ENCODE measurements at regions not wholly inside any gene's neighbourhood (a gene's known extent, or its start where the extent isn't known, plus 50 kb on each side); places are given as distances from the start of the nearest gene placed in this dataset.

GRCh38 chr14:36465178-36465577 is 54.9 kb downstream of the NKX2-1 start:
- DNase-seq (ENCODE audit: low read depth in 2 of 2), result no peak

DNA sequence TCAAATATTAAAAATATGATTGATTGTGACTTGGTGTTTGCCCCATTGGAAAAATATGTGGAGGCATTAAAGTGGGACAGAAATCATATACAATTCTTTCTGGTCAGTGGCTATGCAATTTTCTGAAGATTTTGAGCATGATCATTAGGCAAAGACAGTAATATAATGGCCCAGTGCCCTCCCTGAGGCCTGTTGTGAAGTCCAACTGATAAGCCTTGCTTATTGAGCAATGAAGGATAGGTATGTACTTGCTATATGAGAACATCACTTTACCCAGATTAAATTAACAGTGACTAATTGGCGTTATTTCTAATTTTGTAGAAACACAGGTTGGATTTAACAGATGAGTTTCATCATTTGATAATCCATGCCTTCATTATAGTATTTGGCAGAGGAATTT is 57.1 kb downstream of the NKX2-1 start:
- no peak for DNase-seq (ENCODE audit: low read depth in 2 of 2)

DNA sequence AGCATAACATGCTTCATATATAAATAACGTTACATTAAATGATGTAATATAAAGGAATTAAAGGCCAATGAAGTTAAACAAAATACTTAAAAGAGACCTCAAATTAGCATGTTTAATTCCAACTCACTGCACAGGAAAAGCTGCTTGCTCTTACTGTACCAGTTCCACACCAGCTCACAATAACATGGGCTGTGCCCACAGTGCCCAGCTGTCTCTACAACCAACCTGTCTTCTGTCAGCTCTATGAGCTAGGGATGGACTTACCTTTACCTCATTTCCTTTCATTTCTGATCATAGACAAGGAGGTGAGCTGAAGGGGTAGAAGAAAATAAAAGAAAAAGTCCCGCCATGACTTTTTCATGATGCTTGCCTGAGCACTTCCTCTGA is 64.8 kb downstream of the NKX2-1 start:
- no peak for DNase-seq (ENCODE audit: low read depth in 2 of 2)

DNA sequence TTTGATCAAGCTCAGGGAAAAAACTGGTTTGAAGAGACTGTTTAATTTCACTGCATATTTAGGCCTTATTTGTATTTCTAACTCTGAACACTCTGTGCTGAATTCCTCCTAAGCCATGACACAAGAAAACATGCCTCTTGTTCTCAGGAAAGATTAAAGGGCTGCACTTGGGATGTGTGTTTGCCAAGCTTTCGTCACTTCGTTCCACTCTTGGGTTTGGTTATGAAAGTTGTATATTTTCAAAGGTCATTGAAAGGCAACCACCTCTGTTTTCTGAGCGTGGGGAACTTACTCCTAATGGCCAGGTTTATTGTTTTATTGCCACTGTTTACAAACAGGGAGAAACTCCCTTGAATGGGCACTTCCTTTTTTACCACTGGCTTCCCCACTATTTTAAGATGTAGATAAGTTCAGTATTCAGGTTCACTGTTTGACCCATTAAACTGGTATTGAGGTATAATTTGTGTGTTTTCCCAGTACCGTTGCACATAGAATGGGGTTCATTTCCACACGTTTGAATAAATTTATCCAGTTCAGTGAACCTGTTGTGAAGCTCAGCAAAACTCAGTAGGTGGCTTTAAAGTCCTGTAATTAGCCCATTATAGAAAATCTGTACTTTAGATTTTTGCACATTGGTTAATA is 65.3 kb downstream of the NKX2-1 start:
- DNase-seq (ENCODE audit: low read depth in 2 of 2), result no peak

GRCh38 chr14:36452860-36453259 is 67.2 kb downstream of the NKX2-1 start:
- DNase-seq (ENCODE audit: low read depth in 2 of 2), result no peak

- no peak for DNase-seq (ENCODE audit: low read depth in 2 of 2)
These were observed 68.5 kb downstream of the NKX2-1 start for GRCh38 chr14:36451310-36452065.

- DNase-seq (ENCODE audit: low read depth in 2 of 2), result no peak
These were observed 69.5 kb downstream of the NKX2-1 start for GRCh38 chr14:36450550-36450949.

- DNase-seq (ENCODE audit: low read depth in 2 of 2), result no peak
These were observed 70.1 kb downstream of the NKX2-1 start for GRCh38 chr14:36449903-36450302.

DNA sequence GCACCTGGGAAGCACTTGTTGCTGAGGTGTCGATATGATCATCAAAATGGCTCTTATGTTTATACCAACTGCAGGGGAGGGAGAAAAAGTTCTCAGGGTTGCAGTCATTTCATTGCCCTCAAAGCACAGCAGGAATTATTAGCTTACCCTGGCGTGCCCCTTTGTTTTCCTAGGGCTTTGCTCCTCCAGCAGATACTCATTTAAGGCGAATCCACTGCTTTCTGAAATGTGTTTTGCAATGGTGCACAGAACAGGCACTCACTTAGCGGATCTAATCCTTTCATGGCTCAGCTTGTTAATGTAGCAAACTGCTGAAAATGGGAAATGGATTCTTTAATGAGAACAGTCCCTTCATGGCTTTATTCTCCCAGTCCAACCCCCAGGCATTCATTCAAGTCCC is 76.7 kb downstream of the NKX2-1 start:
- no peak for DNase-seq (ENCODE audit: low read depth in 2 of 2)

DNA sequence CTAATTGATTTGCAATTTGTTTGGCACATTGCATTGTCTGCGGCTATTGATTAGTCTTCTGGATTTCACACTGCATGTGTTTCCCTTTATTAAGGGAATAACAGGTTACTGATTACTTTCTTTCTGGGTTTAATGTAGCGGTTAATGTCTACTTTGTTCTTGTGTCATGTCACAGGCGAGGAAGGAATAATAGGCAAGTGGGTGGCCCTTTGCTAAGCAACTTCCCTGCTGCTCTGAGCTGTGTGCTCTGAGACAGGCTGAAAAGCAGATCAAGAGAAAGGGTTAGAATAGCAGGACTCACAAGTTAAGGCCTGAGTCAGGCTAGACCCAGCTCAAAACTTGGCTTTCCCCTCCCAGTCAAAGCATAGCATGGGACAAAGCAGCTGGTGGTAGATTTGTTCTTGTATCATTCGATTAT is 77.2 kb downstream of the NKX2-1 start:
- DNase-seq (ENCODE audit: low read depth in 2 of 2), result no peak

DNA sequence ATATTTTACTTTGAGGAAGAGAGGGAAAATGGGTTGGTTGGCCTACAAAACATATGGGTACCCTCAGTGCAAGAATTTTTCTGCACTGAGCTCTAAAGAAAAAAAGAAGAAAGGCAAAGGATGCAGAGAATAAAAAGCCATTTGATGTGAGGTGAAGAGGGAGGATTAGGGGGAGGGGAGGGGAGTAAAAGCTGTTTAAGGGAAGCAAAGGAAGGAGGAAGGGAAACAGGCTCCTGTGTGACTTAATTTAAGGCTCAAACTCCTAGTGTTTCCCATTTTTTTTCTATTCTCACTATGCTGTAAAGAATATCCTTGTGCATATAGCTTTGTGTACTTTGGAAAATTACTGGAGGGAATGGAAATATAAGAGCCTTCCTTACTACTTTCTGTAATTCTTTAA is 78.7 kb downstream of the NKX2-1 start:
- no peak for DNase-seq (ENCODE audit: low read depth in 2 of 2)

- no peak for DNase-seq (ENCODE audit: low read depth in 2 of 2)
These were observed 80.3 kb downstream of the NKX2-1 start for GRCh38 chr14:36439766-36440165.

DNA sequence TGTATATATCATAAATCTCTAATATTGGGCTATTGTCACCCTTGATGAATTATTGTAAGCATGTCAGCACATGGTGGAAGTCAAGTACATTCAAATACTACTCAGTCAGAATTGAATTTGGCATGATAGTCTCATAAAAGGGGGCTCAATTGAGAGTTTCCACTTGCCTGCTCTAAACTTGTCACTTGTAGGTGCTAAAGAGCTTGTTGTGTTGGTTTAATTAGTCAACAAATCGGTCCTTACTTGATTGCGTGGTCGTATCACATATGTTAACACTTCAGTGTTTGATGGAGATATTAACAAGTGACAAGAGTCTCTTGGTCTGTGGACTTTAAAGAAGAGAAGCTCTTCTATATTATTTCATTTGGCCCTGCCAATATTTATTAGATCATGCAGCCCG is 81.1 kb downstream of the NKX2-1 start:
- no peak for DNase-seq (ENCODE audit: low read depth in 2 of 2)

GRCh38 chr14:36430662-36431084 is 89.4 kb downstream of the NKX2-1 start:
- DNase-seq (ENCODE audit: low read depth in 2 of 2), result no peak

- DNase-seq (ENCODE audit: low read depth in 2 of 2), result no peak
These were observed 89.9 kb downstream of the NKX2-1 start for GRCh38 chr14:36430169-36430568.

GRCh38 chr14:36429692-36430091 is 90.3 kb downstream of the NKX2-1 start:
- DNase-seq (ENCODE audit: low read depth in 2 of 2), result no peak

DNA sequence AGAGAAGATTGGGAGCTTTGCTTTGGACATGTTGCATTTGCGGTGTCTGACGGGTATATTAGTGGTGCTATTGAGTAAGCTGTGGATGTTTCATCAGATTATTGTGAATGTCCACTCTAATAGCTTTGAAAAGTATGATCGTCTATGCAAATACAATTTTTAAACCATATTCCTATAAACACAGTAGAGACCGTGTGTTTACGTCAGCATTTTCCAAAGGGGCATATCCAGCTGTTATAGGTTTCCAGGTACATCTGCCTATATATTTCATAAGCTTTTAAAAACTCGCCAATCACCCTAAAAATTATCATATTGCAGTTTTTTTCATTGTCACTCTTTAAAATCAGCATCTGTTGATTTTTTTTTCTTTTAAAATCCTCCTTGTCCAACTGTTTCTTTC is 91.7 kb downstream of the NKX2-1 start:
- DNase-seq (ENCODE audit: low read depth in 2 of 2), result no peak

DNA sequence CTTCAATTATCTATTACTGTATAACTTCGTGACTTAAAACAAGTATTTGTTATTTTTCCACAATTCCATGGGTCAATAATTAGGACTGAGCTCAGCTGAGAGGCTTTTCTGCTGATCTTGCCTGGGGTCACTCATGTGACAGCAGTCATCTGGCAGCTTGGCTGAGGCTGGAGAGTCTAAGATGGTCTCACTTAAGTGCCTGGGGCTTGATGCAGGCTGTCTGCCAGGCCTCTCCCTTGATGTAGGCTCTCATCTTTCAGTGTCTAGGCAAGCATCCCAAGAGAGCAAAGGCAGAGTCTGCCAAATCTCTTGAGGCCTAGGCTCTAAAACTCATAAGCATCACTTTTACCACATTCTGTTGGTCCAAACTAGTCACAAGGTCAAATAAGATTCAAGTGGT is 93.2 kb downstream of the NKX2-1 start:
- no peak for DNase-seq (ENCODE audit: low read depth in 2 of 2)

GRCh38 chr14:36426113-36426512 is 93.9 kb downstream of the NKX2-1 start:
- no peak for DNase-seq (ENCODE audit: low read depth in 2 of 2)

DNA sequence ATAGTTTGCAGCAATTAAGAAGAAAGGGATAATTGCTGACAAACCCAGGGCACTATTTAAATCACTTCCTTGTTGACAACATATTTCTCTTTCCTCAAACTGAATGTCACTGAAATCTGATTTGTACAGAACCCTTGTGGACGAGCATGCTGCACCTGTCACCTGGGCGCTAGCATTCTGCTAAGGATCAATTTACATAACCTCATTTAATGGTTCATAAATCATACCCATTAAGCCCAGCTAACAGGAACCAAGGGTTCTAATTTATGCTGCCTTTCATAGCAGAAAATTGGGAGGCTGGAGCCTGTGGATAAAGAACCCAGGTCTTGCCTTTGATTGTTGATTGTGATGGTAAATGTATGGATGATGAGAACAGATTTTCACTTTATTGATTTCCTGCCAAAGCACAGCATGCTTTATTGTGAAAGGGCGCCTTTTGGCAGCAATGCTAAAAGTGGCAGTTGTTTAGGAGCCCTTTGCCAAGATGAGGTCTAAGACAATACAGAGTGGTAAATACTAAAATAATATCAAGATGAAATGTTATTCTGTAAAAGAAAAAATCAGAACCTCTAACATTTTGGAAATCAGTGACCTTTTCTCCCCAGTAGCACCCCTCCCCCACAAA is 95.4 kb downstream of the NKX2-1 start:
- DNase-seq (ENCODE audit: low read depth in 2 of 2), result no peak

GRCh38 chr14:36423430-36423829 is 96.6 kb downstream of the NKX2-1 start:
- no peak for DNase-seq (ENCODE audit: low read depth in 2 of 2)

DNA sequence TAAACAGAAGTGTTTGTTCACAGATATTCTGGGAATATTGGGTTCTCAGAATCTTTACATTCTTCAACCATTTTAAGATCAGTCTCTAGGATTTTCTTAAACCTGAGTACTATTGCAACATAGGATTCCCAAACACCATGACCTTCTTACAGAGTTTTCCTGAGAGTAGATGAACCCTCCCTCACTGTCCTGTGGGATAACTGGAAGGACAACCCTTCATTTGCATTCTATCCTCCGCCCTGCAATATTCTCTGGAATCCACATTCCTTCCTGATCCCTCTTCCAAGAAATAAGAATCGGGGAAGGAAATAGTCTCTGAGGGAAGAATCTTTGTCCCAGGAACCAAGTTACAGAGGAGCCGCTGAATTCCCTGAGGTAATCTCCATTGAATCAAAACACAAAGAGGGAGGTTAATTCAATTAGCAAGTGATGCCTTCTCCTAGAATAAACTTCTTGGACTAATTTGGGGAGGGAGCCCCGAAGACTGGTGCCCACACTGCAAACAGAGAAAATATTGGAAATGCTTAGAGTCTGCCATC is 99.8 kb upstream of the MBIP start:
- no peak for DNase-seq (ENCODE audit: low read depth in 2 of 2)

GRCh38 chr14:36418937-36419336 is 98.5 kb upstream of the MBIP start:
- DNase-seq (ENCODE audit: low read depth in 2 of 2), result no peak

All from stimulated activated CD4-positive, alpha-beta T cell treated with anti-CD3 and anti-CD28 coated beads, Interleukin-4, amount 100 ng/mL, for 48 hours (primary cell).